Loucy (cell line): ENCODE measurements at regions not wholly inside any gene's neighbourhood (a gene's known extent, or its start where the extent isn't known, plus 50 kb on each side); places are given as distances from the start of the nearest gene placed in this dataset.

Experiments used
- CTCF ChIP-seq: fragments of 200-600 bp; sonication (generic); conservative IDR thresholded peaks from 2 replicates; pipeline ENCODE4 v1.5.1; 2014; ENCODE audit warnings: mild to moderate bottlenecking, antibody characterized with exemption, low read length
- EZH2phosphoT487 ChIP-seq: fragments of 200-600 bp; IDR thresholded peaks from 2 replicates; pipeline ENCODE4 v1.6.1; 2018; ENCODE audit warnings: antibody characterized with exemption, mild to moderate bottlenecking, moderate library complexity, borderline replicate concordance

GRCh38 chrX:7351926-7352325, 204.0 kb upstream of the PUDP start:
- TF ChIP-seq CTCF, result no peak
- TF ChIP-seq EZH2phosphoT487, result no peak
